ENCODE measurements at regions not wholly inside any gene's neighbourhood (a gene's known extent, or its start where the extent isn't known, plus 50 kb on each side); places are given as distances from the start of the nearest gene placed in this dataset.
"Not testable (repeated sequence)": the region's sequence is repeated elsewhere in the genome, so short reads cannot be mapped to it uniquely, and the experiment has no call there.

DNA sequence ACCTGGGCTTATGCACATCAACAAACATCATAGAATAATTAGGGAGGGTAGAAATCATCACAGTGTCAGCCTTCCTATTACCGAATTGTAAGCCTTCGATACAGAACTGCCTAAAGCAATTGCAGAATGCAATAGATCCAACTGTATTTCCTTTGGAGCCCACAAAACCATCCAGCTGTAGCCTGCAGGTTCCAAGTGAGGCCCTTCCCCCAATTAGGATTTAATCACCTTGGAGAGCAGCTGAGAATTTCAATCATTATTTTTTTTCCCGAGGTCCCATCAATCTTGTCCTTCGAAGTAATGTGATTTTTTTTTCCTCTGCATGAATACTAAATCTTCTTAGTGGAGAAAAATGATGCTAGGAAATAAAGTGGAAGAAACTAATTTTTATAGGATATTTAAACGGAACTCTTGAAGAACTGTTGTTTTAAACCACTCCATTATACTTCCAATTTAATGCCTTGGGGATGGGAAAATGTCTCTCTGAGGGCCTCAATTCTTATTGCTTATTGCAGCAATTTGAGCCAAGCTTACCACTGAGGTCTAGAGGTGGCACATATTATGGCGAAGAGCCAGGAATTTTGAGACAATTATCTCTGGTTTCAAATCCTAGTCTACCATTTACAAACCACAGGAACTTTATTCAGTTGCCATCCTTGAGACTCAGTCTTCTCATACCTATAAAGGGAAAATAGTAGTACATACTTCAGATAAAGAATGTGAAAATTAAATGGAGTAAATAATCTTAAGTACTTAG lies 953.4 kb upstream of the IGFBP7 start:
- DNase-seq (ENCODE audit: low read depth), result no peak

GRCh38 chr4:58061967-58062366 lies 951.8 kb upstream of the IGFBP7 start:
- no peak for DNase-seq (ENCODE audit: low read depth)

DNA sequence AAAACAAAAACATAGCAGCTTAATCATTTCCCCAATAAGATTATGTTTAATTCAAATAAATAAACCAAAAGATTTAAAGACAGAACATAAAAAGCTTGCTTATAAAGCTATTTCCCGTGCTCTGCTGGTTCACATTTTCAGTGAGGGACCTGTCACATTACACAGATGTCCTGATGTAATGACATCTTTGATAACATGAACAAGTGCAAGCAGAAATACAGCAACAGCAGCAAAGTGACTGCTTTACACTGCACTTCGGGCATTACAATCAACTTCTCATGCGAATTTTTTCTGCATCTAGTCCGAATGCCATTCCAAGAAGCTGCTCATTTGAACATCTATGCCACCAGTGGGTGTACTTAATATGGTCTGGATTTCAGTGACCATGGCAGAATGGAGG lies 940.3 kb upstream of the IGFBP7 start:
- no peak for DNase-seq (ENCODE audit: low read depth)

- no peak for DNase-seq (ENCODE audit: low read depth)
Observed at GRCh38 chr4:58048491-58048890, 938.3 kb upstream of the IGFBP7 start.

- no peak for DNase-seq (ENCODE audit: low read depth)
Observed at GRCh38 chr4:58042176-58042575, 932.0 kb upstream of the IGFBP7 start.

DNA sequence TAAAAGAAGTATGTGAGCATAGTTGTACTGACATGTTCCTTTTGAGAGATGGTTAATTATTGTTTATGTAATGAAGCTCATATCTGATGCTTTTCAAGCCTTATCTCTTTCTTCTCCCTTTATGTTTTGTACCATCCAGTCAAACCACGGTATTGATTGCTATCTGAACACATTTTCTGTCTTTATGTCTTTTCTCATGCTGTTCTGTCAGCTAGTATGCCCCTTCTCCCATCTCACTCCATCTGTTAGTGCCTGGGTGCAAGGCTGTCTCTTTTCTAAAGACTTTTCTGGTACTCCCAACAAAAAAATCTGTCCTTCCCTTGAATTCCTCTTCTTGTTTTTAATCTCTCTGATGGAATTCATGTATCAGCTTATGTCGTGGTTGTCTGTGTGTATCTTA lies 883.8 kb upstream of the IGFBP7 start:
- no peak for DNase-seq (ENCODE audit: low read depth)

DNA sequence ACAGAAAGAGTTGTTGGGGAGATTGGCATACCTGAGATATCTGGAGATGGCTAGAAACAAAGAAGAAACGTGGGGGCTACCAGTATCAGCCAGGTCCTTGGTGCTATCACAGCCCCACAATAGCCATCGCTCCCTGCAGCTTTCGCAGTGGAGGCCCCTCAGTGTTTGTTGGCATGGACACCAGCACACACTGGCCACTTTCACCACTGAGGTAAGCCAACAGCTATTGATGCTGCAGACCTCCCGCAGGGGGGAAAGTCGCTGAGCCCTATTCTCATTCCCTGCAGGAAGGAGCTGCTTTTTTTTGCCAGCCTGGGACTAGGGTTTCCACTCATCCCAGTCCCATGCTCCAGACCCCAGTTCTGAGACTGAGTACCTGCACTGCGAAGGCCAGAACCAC lies 879.2 kb upstream of the IGFBP7 start:
- DNase-seq (ENCODE audit: low read depth), result no peak

DNA sequence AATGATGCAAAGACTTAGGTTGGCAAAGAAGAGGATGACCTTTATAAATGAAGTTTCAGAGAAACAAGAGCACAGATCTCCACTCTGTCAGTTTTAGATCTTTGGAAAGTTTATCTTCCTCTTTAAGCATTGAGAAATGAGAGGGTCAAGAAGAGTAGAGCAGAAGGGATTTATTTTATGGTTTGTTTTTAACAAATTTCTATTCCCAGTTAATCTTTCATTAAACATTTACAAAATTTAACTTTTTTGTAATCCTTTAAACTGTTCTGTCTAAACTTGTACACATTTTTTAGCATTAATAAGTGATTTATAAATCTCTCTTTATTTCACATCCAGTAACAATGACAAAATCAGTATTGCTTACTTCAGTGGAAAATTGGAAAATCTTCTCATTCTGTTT lies 875.0 kb upstream of the IGFBP7 start:
- no peak for DNase-seq (ENCODE audit: low read depth)

GRCh38 chr4:57981123-57981522 lies 870.9 kb upstream of the IGFBP7 start:
- DNase-seq (ENCODE audit: low read depth), result no peak

- no peak for DNase-seq (ENCODE audit: low read depth)
Observed at GRCh38 chr4:57974821-57975220, 864.6 kb upstream of the IGFBP7 start.

GRCh38 chr4:57973819-57974218 lies 863.6 kb upstream of the IGFBP7 start:
- no peak for DNase-seq (ENCODE audit: low read depth)

DNA sequence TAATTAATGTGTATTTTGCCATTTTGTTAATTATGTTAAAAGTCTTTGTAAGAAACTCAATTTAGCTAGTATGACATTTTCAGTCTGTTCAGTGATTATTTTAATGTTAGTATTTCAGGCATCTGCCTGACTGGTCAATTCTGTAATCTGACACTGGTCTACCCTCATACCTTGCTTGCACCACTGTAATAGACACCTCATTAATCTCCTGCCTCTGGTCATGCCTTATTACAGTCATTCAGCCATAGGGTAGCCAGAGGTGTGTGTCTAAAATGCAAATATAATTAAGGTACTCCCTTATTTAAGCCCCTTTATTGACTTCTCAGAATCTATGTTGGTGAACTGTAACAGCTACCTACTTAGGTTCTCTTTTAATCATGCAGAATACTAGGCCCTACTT lies 861.1 kb upstream of the IGFBP7 start:
- DNase-seq (ENCODE audit: low read depth), result no peak

DNA sequence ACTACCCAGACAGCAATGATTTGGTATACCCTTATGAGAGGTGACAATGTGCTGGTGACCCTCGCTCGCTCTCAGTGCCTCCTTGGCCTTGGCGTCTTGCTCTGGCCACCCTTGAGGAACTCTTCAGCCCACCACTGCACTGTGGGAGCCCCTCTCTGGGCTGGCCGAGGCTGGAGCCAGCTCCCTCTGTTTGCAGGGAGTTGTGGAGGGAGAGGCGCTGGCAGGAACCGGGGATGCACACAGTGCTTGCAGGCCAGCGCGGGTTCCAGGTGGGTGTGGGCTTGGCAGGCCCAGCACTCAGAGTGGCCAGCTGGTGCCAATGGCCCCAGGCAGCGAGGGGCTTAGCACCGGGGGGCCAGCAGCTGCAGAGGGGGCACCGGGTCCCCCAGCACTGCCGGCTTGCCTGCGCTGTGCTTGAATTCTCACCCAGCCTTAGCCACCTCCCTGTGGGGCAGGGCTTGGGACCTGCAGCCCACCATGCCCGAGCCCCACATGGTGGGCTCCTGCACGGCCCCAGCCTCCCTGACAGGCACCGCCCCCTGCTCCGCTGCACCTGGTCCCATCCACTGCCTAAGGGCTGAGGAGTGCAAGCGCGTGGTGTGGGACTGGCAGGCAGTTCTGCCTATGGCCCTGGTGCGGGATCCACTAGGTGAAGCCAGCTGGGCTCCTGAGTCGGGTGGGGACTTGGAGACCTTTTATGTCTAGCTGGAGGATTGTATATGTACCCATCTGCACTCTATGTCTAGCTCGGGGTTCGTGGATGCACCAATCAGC lies 857.0 kb upstream of the IGFBP7 start:
- DNase-seq (ENCODE audit: low read depth), result no peak

DNA sequence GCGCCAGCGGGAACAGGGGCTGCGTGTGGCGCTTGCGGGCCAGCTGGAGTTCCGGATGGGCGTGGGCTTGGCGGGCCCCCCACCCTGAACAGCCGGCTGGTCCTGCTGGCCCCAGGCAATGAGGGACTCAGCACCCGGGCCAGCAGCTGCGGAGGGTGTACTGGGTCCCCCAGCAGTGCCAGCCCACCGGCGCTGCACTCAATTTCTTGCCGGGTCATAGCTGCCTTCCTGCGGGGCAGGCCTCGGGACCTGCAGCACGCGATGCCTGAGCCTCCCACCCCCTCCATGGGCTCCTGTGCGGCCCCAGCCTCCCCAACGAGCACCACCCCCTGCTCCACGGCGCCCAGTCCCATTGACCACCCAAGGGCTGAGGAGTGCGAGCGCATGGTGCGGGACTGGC lies 855.2 kb upstream of the IGFBP7 start:
- not testable (repeated sequence) for DNase-seq (ENCODE audit: low read depth)

GRCh38 chr4:57945298-57945697 lies 835.1 kb upstream of the IGFBP7 start:
- DNase-seq (ENCODE audit: low read depth), result no peak

DNA sequence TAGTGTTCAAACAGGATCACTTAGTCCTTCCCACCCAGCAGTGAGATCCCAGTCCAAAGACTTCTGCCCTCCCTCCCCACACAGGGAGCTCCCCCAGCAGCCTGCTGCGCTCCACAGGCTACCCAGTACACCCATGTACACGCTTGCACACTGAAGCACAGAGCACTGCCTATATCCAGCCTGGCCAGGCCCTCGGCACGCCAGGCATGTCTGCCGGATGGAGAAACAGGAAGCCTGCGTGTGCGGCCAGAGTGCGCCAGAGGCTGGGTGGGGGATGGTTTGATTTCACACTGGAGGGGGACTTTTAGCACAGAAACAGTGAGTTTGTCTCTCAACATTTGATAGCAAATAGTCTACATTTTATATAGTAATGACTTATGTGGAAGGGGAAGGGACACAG lies 833.5 kb upstream of the IGFBP7 start:
- peak; percentile 17 for DNase-seq (ENCODE audit: low read depth)

GRCh38 chr4:57937326-57937725 lies 827.1 kb upstream of the IGFBP7 start:
- not testable (repeated sequence) for DNase-seq (ENCODE audit: low read depth)

- DNase-seq (ENCODE audit: low read depth), result no peak
Observed at GRCh38 chr4:57926311-57926710, 816.1 kb upstream of the IGFBP7 start.

DNA sequence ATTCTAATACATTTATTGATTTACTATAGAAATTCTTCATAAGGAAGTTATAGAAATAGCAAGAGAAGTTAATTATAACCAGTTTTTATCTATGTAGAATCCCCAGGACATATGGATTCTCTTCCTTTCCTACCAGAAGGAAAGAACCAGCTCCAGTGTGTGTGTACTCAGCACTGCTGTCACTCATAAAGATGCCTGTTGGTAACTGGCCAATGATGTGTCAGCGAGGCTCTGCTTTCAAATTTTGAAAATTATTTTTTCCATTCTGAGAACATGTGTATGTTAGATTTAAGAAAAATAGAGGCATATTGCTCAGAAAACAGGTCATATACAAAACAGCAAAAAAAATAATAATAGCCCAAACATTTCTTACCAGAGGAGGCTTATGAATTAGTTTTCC lies 814.8 kb upstream of the IGFBP7 start:
- DNase-seq (ENCODE audit: low read depth), result no peak

GRCh38 chr4:57916479-57916878 lies 806.3 kb upstream of the IGFBP7 start:
- no peak for DNase-seq (ENCODE audit: low read depth)

DNA sequence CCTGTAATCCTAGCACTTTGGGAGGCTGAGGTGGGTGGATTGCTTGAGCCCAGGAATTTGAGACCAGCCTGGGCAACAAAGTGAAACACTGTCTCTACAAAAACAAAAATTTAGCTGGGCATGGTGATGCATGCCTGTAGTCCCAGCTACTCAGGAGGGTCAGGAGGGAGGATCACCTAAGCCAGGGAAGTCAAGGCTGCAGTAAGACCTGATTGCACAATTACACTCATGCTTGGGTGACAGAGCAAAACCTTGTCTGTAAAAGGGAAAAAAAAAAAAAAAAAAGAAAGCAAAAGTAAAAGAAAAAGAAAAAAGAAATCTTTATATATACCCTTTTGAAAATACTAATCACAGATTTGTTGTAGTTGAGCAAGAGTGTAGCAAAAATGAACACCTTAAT lies 801.0 kb upstream of the IGFBP7 start:
- DNase-seq (ENCODE audit: low read depth), result no peak

- DNase-seq (ENCODE audit: low read depth), result no peak
Observed at GRCh38 chr4:57910151-57910550, 800.0 kb upstream of the IGFBP7 start.

DNA sequence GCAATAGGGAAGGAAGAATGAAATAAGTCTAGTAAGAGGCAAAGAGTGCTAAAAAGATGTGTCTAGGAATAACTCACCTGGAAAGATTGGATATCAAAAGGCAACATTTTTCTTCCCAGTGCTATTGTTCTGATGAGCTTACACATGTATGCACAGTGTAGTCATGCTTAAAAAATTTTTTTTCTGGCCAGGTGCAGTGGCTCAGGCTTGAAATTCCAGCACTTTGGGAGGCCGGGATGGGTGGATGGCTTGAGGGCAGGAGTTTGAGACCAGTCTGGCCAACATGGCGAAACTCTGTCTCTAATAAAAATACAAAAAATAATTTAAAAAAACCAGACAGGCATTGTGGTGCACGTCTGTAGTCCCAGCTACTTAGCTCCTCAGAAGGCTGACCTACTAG lies 795.8 kb upstream of the IGFBP7 start:
- DNase-seq (ENCODE audit: low read depth), result no peak

DNA sequence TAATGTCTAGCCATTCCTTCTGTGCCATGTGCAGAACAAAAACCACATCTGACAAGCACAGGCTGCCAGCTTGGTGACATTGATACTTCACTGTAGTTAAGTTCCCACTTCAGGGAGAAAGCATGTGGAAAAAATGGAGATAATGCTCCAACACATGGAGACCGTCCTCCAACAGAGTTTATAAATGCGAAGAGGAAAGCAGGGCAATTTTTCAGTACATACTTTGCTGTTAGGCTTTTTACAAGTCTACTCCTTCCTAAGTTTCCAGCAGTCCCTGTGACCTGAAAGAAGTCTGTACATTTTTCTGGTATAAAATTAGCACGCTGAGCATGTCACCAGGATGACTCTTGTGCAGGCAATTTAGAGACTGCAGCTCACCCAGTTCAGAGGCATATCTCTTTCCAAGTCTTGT lies 766.9 kb upstream of the IGFBP7 start:
- no peak for DNase-seq (ENCODE audit: low read depth)
